Activated CD4-positive, alpha-beta T cell treated with anti-CD3 and anti-CD28 coated beads, Interleukin-2, amount 10 ng/mL, durations not matched to agents 24 days and 14 days (primary cell): ENCODE measurements at regions not wholly inside any gene's neighbourhood (a gene's known extent, or its start where the extent isn't known, plus 50 kb on each side); places are given as distances from the start of the nearest gene placed in this dataset.
"Not testable (repeated sequence)": the region's sequence is repeated elsewhere in the genome, so short reads cannot be mapped to it uniquely, and the experiment has no call there.

Source experiments
- DNase-seq: peaks from one replicate; pipeline ENCODE4 v3.0.0; 2022
- H3K27ac Mint-ChIP-seq: one replicate; pipeline ENCODE4 v1.8.0; 2022; ENCODE audit warnings: mild to moderate bottlenecking, mixed read lengths
- H3K27me3 Mint-ChIP-seq: one replicate; pipeline ENCODE4 v1.8.0; 2022; ENCODE audit warnings: mixed read lengths
- H3K36me3 Mint-ChIP-seq: one replicate; pipeline ENCODE4 v1.8.0; 2022; ENCODE audit warnings: low read depth, mild to moderate bottlenecking, mixed read lengths
- H3K4me1 Mint-ChIP-seq: one replicate; pipeline ENCODE4 v1.8.0; 2021; ENCODE audit warnings: mixed read lengths
- H3K4me3 Mint-ChIP-seq: one replicate; pipeline ENCODE4 v1.8.0; 2022; ENCODE audit warnings: mild to moderate bottlenecking, moderate library complexity, mixed read lengths
- H3K9me3 Mint-ChIP-seq: one replicate; pipeline ENCODE4 v1.8.0; 2021; ENCODE audit warnings: mixed read lengths
- intact Hi-C: fragments of 100-400 bp; cut with micrococcal nuclease; formaldehyde crosslinking; loops from one replicate; pipeline ENCODE4 v1.15.1; 2023

- intact Hi-C loops, H3K36me3 Mint-ChIP-seq, H3K9me3 Mint-ChIP-seq, H3K4me3 Mint-ChIP-seq, H3K27ac Mint-ChIP-seq, DNase-seq, H3K4me1 Mint-ChIP-seq, H3K27me3 Mint-ChIP-seq: not testable (repeated sequence)
Measured at GRCh38 chr15:20251214-20252005, 290.2 kb downstream of the GOLGA6L6 start.

GRCh38 chr15:20250206-20250605, 291.4 kb downstream of the GOLGA6L6 start:
- intact Hi-C loops, H3K27me3 Mint-ChIP-seq, H3K36me3 Mint-ChIP-seq, H3K4me1 Mint-ChIP-seq, H3K9me3 Mint-ChIP-seq, DNase-seq, H3K4me3 Mint-ChIP-seq, H3K27ac Mint-ChIP-seq: not testable (repeated sequence)

- DNase-seq, intact Hi-C loops, H3K4me3 Mint-ChIP-seq, H3K27me3 Mint-ChIP-seq, H3K36me3 Mint-ChIP-seq, H3K27ac Mint-ChIP-seq, H3K4me1 Mint-ChIP-seq, H3K9me3 Mint-ChIP-seq: not testable (repeated sequence)
Measured at GRCh38 chr15:20249677-20249970, 292.0 kb downstream of the GOLGA6L6 start.

- H3K4me3 Mint-ChIP-seq, intact Hi-C loops, H3K27me3 Mint-ChIP-seq, H3K4me1 Mint-ChIP-seq, DNase-seq, H3K27ac Mint-ChIP-seq, H3K9me3 Mint-ChIP-seq, H3K36me3 Mint-ChIP-seq: not testable (repeated sequence)
Measured at GRCh38 chr15:20248434-20248833, 293.2 kb downstream of the GOLGA6L6 start.

- intact Hi-C loops, H3K9me3 Mint-ChIP-seq, H3K4me1 Mint-ChIP-seq, H3K27ac Mint-ChIP-seq, H3K27me3 Mint-ChIP-seq, DNase-seq, H3K4me3 Mint-ChIP-seq, H3K36me3 Mint-ChIP-seq: not testable (repeated sequence)
Measured at GRCh38 chr15:20247137-20247536, 294.5 kb downstream of the GOLGA6L6 start.

GRCh38 chr15:20246624-20247023, 295.0 kb downstream of the GOLGA6L6 start:
- H3K4me1 Mint-ChIP-seq, H3K4me3 Mint-ChIP-seq, H3K27ac Mint-ChIP-seq, DNase-seq, H3K9me3 Mint-ChIP-seq, intact Hi-C loops, H3K27me3 Mint-ChIP-seq, H3K36me3 Mint-ChIP-seq: not testable (repeated sequence)

GRCh38 chr15:20245856-20246255, 295.7 kb downstream of the GOLGA6L6 start:
- H3K9me3 Mint-ChIP-seq, H3K4me3 Mint-ChIP-seq, intact Hi-C loops, DNase-seq, H3K27me3 Mint-ChIP-seq, H3K4me1 Mint-ChIP-seq, H3K27ac Mint-ChIP-seq, H3K36me3 Mint-ChIP-seq: not testable (repeated sequence)

GRCh38 chr15:20244792-20245191, 296.8 kb downstream of the GOLGA6L6 start:
- H3K27ac Mint-ChIP-seq, H3K36me3 Mint-ChIP-seq, H3K4me3 Mint-ChIP-seq, DNase-seq, H3K9me3 Mint-ChIP-seq, H3K27me3 Mint-ChIP-seq, H3K4me1 Mint-ChIP-seq, intact Hi-C loops: not testable (repeated sequence)

- H3K27ac Mint-ChIP-seq, H3K9me3 Mint-ChIP-seq, DNase-seq, intact Hi-C loops, H3K27me3 Mint-ChIP-seq, H3K4me3 Mint-ChIP-seq, H3K36me3 Mint-ChIP-seq, H3K4me1 Mint-ChIP-seq: not testable (repeated sequence)
Measured at GRCh38 chr15:20243486-20244240, 297.9 kb downstream of the GOLGA6L6 start.

GRCh38 chr15:20240366-20240917, 301.2 kb downstream of the GOLGA6L6 start:
- intact Hi-C loops, H3K36me3 Mint-ChIP-seq, H3K27me3 Mint-ChIP-seq, H3K4me1 Mint-ChIP-seq, H3K27ac Mint-ChIP-seq, H3K4me3 Mint-ChIP-seq, DNase-seq, H3K9me3 Mint-ChIP-seq: not testable (repeated sequence)

- H3K4me3 Mint-ChIP-seq, H3K36me3 Mint-ChIP-seq, intact Hi-C loops, H3K27ac Mint-ChIP-seq, H3K4me1 Mint-ChIP-seq, DNase-seq, H3K9me3 Mint-ChIP-seq, H3K27me3 Mint-ChIP-seq: not testable (repeated sequence)
Measured at GRCh38 chr15:20239186-20239585, 302.4 kb downstream of the GOLGA6L6 start.

- H3K36me3 Mint-ChIP-seq, H3K27ac Mint-ChIP-seq, H3K9me3 Mint-ChIP-seq, DNase-seq, H3K4me3 Mint-ChIP-seq, intact Hi-C loops, H3K4me1 Mint-ChIP-seq, H3K27me3 Mint-ChIP-seq: not testable (repeated sequence)
Measured at GRCh38 chr15:20237256-20238020, 304.2 kb downstream of the GOLGA6L6 start.

GRCh38 chr15:20235728-20236127, 305.9 kb downstream of the GOLGA6L6 start:
- H3K9me3 Mint-ChIP-seq, H3K27ac Mint-ChIP-seq, H3K27me3 Mint-ChIP-seq, H3K4me3 Mint-ChIP-seq, H3K4me1 Mint-ChIP-seq, DNase-seq, intact Hi-C loops, H3K36me3 Mint-ChIP-seq: not testable (repeated sequence)

GRCh38 chr15:20234006-20234540, 307.5 kb downstream of the GOLGA6L6 start:
- DNase-seq, H3K4me1 Mint-ChIP-seq, intact Hi-C loops: not testable (repeated sequence)

More at GRCh38 chr15:20234006-20234540, 307.5 kb downstream of the GOLGA6L6 start:
- not testable (repeated sequence) for H3K27me3 Mint-ChIP-seq, H3K9me3 Mint-ChIP-seq, H3K4me3 Mint-ChIP-seq, H3K36me3 Mint-ChIP-seq, H3K27ac Mint-ChIP-seq
